GM19397 (cell line): ENCODE measurements at regions not wholly inside any gene's neighbourhood (a gene's known extent, or its start where the extent isn't known, plus 50 kb on each side); places are given as distances from the start of the nearest gene placed in this dataset.

Experiments
- ATAC-seq: cut with Tn5 transposase; IDR thresholded peaks from one replicate; pipeline ENCODE4 v1.9.1; 2021; ENCODE audit warnings: mild to moderate bottlenecking, moderate library complexity; ENCODE audit not compliant: unreplicated experiment

GRCh38 chr3:194218646-194219453 lies 82.9 kb downstream of the HES1 start:
- ATAC-seq: no peak

- ATAC-seq: no peak
These were observed 84.0 kb downstream of the HES1 start for GRCh38 chr3:194219826-194220410.

GRCh38 chr3:194220901-194221326 lies 85.0 kb downstream of the HES1 start:
- ATAC-seq: no peak

- ATAC-seq: no peak
These were observed 85.4 kb downstream of the HES1 start for GRCh38 chr3:194221336-194221735.

- ATAC-seq: no peak
These were observed 88.0 kb downstream of the HES1 start for GRCh38 chr3:194223951-194224350.

GRCh38 chr3:194224471-194225417 lies 88.8 kb downstream of the HES1 start:
- ATAC-seq: no peak

- no peak for ATAC-seq
These were observed 89.5 kb downstream of the HES1 start for GRCh38 chr3:194225418-194225812.

- ATAC-seq: no peak
These were observed 90.2 kb downstream of the HES1 start for GRCh38 chr3:194225988-194226663.

GRCh38 chr3:194231929-194232832 lies 96.2 kb downstream of the HES1 start:
- no peak for ATAC-seq

- ATAC-seq: no peak
These were observed 97.2 kb downstream of the HES1 start for GRCh38 chr3:194233150-194233549.

- no peak for ATAC-seq
These were observed 99.2 kb downstream of the HES1 start for GRCh38 chr3:194235160-194235559.

- no peak for ATAC-seq
These were observed 101.2 kb downstream of the HES1 start for GRCh38 chr3:194237110-194237509.

GRCh38 chr3:194240766-194241165 lies 104.8 kb downstream of the HES1 start:
- no peak for ATAC-seq

GRCh38 chr3:194243172-194243837 lies 107.4 kb downstream of the HES1 start:
- no peak for ATAC-seq

GRCh38 chr3:194244167-194244566 lies 107.0 kb downstream of the CPN2 start:
- no peak for ATAC-seq

- ATAC-seq: no peak
These were observed 105.7 kb downstream of the CPN2 start for GRCh38 chr3:194245474-194245873.

GRCh38 chr3:194245975-194246561 lies 105.1 kb downstream of the CPN2 start:
- no peak for ATAC-seq

- ATAC-seq: no peak
These were observed 104.3 kb downstream of the CPN2 start for GRCh38 chr3:194246709-194247349.
